ENCODE measurements at regions not wholly inside any gene's neighbourhood (a gene's known extent, or its start where the extent isn't known, plus 50 kb on each side); places are given as distances from the start of the nearest gene placed in this dataset.

GRCh38 chr13:71924931-71925330, 57.9 kb upstream of the DACH1 start:
- H3K9ac ChIP-seq (ENCODE audit: low read depth, low read length), result no peak overlapping the region
- no peak for DNase-seq
- H3K9me3 ChIP-seq (ENCODE audit: insufficient read depth, low read length, severe bottlenecking), result no peaks in the 10 kb centered on the region
- no peak overlapping the region for H3K4me3 ChIP-seq (ENCODE audit: low read depth in 1 of 2, low read length in 2 of 2)
- H3K27ac ChIP-seq (ENCODE audit: low read length), result no peak overlapping the region
- H3K79me2 ChIP-seq (ENCODE audit: insufficient read depth, low read length), result no peaks in the 10 kb centered on the region
- no peak overlapping the region for H2AFZ ChIP-seq (ENCODE audit: low read depth, low read length)
- no peak overlapping the region for H3K4me2 ChIP-seq (ENCODE audit: insufficient read depth, low read length)
- H3K36me3 ChIP-seq (ENCODE audit: insufficient read depth, low read length), result no peaks in the 10 kb centered on the region
- no peaks in the 10 kb centered on the region for H4K20me1 ChIP-seq (ENCODE audit: insufficient read depth, low read length)
- TF ChIP-seq CTCF (IDR thresholded peaks at IDR 0.05; ENCODE audit: borderline replicate concordance, extremely low read depth, low read length, poor library complexity, severe bottlenecking) (no peak), EZH2 (IDR thresholded peaks at IDR 0.05; ENCODE audit: borderline replicate concordance, low read depth, low read length, severe bottlenecking) (no peak)
- ATAC-seq (ENCODE audit: insufficient read depth, low read depth), result no peak
- no peaks in the 10 kb centered on the region for H3K4me1 ChIP-seq (ENCODE audit: insufficient read depth, low read length)
- no peaks in the 10 kb centered on the region for H3K27me3 ChIP-seq (ENCODE audit: insufficient read depth, low read length, poor library complexity)

- Histone ChIP-seq H3K9ac (ENCODE audit: low read depth, low read length) (no peak overlapping the region), H4K20me1 (ENCODE audit: insufficient read depth, low read length) (no peaks in the 10 kb centered on the region), H3K9me3 (ENCODE audit: insufficient read depth, low read length, severe bottlenecking) (no peaks in the 10 kb centered on the region), H3K4me3 (ENCODE audit: low read depth in 1 of 2, low read length in 2 of 2) (no peak overlapping the region), H3K27ac (ENCODE audit: low read length) (no peak overlapping the region), H3K27me3 (ENCODE audit: insufficient read depth, low read length, poor library complexity) (no peaks in the 10 kb centered on the region), H3K4me1 (ENCODE audit: insufficient read depth, low read length) (no peaks in the 10 kb centered on the region), H2AFZ (ENCODE audit: low read depth, low read length) (no peak overlapping the region), H3K4me2 (ENCODE audit: insufficient read depth, low read length) (no peak overlapping the region), H3K36me3 (ENCODE audit: insufficient read depth, low read length) (no peaks in the 10 kb centered on the region), H3K79me2 (ENCODE audit: insufficient read depth, low read length) (no peaks in the 10 kb centered on the region)
- ATAC-seq (ENCODE audit: insufficient read depth, low read depth), result no peak
- DNase-seq, result no peak
- no peak for TF ChIP-seq EZH2 (IDR thresholded peaks at IDR 0.05; ENCODE audit: borderline replicate concordance, low read depth, low read length, severe bottlenecking)
- no peak for TF ChIP-seq CTCF (IDR thresholded peaks at IDR 0.05; ENCODE audit: borderline replicate concordance, extremely low read depth, low read length, poor library complexity, severe bottlenecking)
Measured at GRCh38 chr13:71922194-71922593, 55.2 kb upstream of the DACH1 start.

Measured in DND-41 (cell line).